ENCODE measurements at regions not wholly inside any gene's neighbourhood (a gene's known extent, or its start where the extent isn't known, plus 50 kb on each side); places are given as distances from the start of the nearest gene placed in this dataset.

GRCh38 chr13:40440990-40441820 is 225.2 kb downstream of the FOXO1 start:
- DNase-seq, result no peak

GRCh38 chr13:40442231-40442630 is 224.2 kb downstream of the FOXO1 start:
- DNase-seq, result no peak

GRCh38 chr13:40442826-40443225 is 223.6 kb downstream of the FOXO1 start:
- DNase-seq, result no peak

GRCh38 chr13:40444241-40444640 is 222.2 kb downstream of the FOXO1 start:
- no peak for DNase-seq

GRCh38 chr13:40445557-40445990 is 220.9 kb downstream of the FOXO1 start:
- no peak for DNase-seq

GRCh38 chr13:40446365-40446764 is 220.1 kb downstream of the FOXO1 start:
- no peak for DNase-seq

GRCh38 chr13:40447857-40448256 is 218.6 kb downstream of the FOXO1 start:
- DNase-seq, result no peak

- no peak for DNase-seq
These were observed 214.3 kb downstream of the FOXO1 start for GRCh38 chr13:40452038-40452666.

- no peak for DNase-seq
These were observed 213.6 kb downstream of the FOXO1 start for GRCh38 chr13:40452741-40453334.

- no peak for DNase-seq
These were observed 213.0 kb downstream of the FOXO1 start for GRCh38 chr13:40453351-40454021.

- DNase-seq, result no peak
These were observed 210.0 kb downstream of the FOXO1 start for GRCh38 chr13:40456397-40456953.

GRCh38 chr13:40456979-40457553 is 209.4 kb downstream of the FOXO1 start:
- no peak for DNase-seq

- no peak for DNase-seq
These were observed 208.3 kb downstream of the FOXO1 start for GRCh38 chr13:40457929-40458719.

GRCh38 chr13:40458720-40458990 is 207.8 kb downstream of the FOXO1 start:
- no peak for DNase-seq

- DNase-seq, result no peak
These were observed 206.3 kb downstream of the FOXO1 start for GRCh38 chr13:40460116-40460515.

- peak; percentile 5 for DNase-seq
These were observed 202.0 kb downstream of the FOXO1 start for GRCh38 chr13:40464337-40465014.

GRCh38 chr13:40465015-40465390 is 201.4 kb downstream of the FOXO1 start:
- DNase-seq, result no peak

GRCh38 chr13:40466272-40466671 is 200.2 kb downstream of the FOXO1 start:
- DNase-seq, result no peak

GRCh38 chr13:40468227-40468838 is 198.1 kb downstream of the FOXO1 start:
- no peak for DNase-seq

GRCh38 chr13:40469581-40470310 is 196.7 kb downstream of the FOXO1 start:
- DNase-seq, result no peak

Data from NCI-H1105 (cell line).